ENCODE measurements at regions not wholly inside any gene's neighbourhood (a gene's known extent, or its start where the extent isn't known, plus 50 kb on each side); places are given as distances from the start of the nearest gene placed in this dataset.

DNA sequence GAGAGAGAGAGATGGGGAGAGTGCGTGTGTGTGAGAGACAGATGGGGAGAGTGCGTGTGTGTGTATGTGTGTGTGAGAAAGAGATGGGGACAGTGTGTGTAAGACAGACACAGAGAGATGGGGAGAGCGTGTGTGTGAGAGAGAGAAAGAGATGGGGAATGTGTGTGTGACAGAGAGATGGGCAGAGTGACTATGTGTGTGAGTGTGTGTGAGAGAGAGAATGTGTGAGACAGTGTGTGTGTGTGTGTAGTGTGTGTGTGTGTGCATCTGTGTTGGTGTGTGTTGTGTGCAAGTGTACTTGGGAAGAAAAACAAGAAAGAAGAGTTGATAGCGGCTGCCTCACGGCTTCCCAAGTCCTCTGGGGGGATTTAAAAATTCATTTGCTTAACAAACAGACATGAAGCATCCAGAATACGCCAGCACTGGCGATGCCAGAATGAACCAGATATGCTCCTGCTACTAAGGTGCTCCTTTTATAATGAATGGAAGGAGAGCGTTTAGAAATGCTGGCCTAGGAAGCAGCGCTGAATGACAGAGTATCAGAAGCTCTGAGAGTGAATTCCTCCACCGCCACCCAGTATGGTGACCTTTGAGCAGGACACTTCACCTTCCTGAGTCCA lies 186.1 kb upstream of the TSC22D2 start:
- H3K27me3 ChIP-seq = no peaks in the 10 kb centered on the region
- H3K9me2 ChIP-seq (replicated peaks; ENCODE audit: insufficient read depth) = no peaks in the 10 kb centered on the region
- H3K4me2 ChIP-seq = no peak overlapping the region
- H3K27ac ChIP-seq = no peak overlapping the region
- H3K4me1 ChIP-seq (ENCODE audit: insufficient read depth) = peaks cover 8% of the 10 kb centered on the region
- H4K20me1 ChIP-seq (ENCODE audit: insufficient read depth, poor library complexity, severe bottlenecking) = no peaks in the 10 kb centered on the region
- no peak overlapping the region for H2AFZ ChIP-seq
- H3K4me3 ChIP-seq = no peak overlapping the region
- no peak for DNase-seq (ENCODE audit: low spot score)
- H3K79me2 ChIP-seq = no peaks in the 10 kb centered on the region
- 88% methylated on average over 10 of the region's 10 CpGs for WGBS (ENCODE audit: low lambda C conversion rate, missing lambda C conversion rate)
- no peaks in the 10 kb centered on the region for H3K36me3 ChIP-seq (replicated peaks; ENCODE audit: insufficient read depth, low read depth)
- TF ChIP-seq EZH2 (IDR thresholded peaks at IDR 0.05; ENCODE audit: borderline replicate concordance) (no peak), EZH2phosphoT487 (IDR thresholded peaks at IDR 0.05; ENCODE audit: low read depth, severe bottlenecking, unreplicated experiment) (no peak)
- TF ChIP-seq, protein P1, sequence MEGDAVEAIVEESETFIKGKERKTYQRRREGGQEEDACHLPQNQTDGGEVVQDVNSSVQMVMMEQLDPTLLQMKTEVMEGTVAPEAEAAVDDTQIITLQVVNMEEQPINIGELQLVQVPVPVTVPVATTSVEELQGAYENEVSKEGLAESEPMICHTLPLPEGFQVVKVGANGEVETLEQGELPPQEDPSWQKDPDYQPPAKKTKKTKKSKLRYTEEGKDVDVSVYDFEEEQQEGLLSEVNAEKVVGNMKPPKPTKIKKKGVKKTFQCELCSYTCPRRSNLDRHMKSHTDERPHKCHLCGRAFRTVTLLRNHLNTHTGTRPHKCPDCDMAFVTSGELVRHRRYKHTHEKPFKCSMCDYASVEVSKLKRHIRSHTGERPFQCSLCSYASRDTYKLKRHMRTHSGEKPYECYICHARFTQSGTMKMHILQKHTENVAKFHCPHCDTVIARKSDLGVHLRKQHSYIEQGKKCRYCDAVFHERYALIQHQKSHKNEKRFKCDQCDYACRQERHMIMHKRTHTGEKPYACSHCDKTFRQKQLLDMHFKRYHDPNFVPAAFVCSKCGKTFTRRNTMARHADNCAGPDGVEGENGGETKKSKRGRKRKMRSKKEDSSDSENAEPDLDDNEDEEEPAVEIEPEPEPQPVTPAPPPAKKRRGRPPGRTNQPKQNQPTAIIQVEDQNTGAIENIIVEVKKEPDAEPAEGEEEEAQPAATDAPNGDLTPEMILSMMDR (IDR thresholded peaks at IDR 0.05; ENCODE audit: poor library complexity) = no peak
- no peaks in the 10 kb centered on the region for H3K9me3 ChIP-seq (ENCODE audit: low read depth)

DNA sequence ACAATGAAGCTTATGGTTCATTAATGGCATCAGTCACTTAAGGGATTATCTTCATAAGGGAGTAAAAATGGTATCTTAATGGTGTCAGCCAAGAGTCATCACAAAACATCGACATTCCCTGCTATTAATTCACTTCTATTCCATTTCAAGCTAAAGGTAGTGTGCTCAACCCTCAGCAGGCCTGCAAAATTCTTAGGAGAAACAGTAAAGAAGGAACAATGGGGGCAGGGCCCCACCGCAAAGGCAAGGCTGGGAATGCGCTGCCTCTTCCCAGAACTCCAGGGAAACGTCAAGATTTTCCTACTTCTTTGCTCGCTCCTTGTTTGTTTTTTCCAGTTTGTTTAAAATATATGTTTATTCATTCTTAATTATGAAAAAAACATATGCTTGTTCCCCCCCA lies 187.3 kb upstream of the TSC22D2 start:
- Histone ChIP-seq H3K27ac (peak overlapping the region; percentile 8), H3K36me3 (replicated peaks; ENCODE audit: insufficient read depth, low read depth) (no peaks in the 10 kb centered on the region), H3K4me3 (peak overlapping the region; percentile 36), H3K27me3 (no peaks in the 10 kb centered on the region), H3K4me1 (ENCODE audit: insufficient read depth) (peaks cover 12% of the 10 kb centered on the region), H4K20me1 (ENCODE audit: insufficient read depth, poor library complexity, severe bottlenecking) (no peaks in the 10 kb centered on the region), H3K9me3 (ENCODE audit: low read depth) (no peaks in the 10 kb centered on the region), H3K4me2 (peak overlapping the region; percentile 89), H3K79me2 (no peaks in the 10 kb centered on the region), H2AFZ (peak overlapping the region; percentile 69), H3K9me2 (replicated peaks; ENCODE audit: insufficient read depth) (no peaks in the 10 kb centered on the region)
- DNase-seq (ENCODE audit: low spot score) = peak; percentile 31
- TF ChIP-seq EZH2phosphoT487 (IDR thresholded peaks at IDR 0.05; ENCODE audit: low read depth, severe bottlenecking, unreplicated experiment) (no peak), EZH2 (IDR thresholded peaks at IDR 0.05; ENCODE audit: borderline replicate concordance) (no peak)
- TF ChIP-seq, protein P1 (IDR thresholded peaks at IDR 0.05; ENCODE audit: poor library complexity) = no peak
- 19% methylated on average over 5 of the region's 5 CpGs for WGBS (ENCODE audit: low lambda C conversion rate, missing lambda C conversion rate)

DNA sequence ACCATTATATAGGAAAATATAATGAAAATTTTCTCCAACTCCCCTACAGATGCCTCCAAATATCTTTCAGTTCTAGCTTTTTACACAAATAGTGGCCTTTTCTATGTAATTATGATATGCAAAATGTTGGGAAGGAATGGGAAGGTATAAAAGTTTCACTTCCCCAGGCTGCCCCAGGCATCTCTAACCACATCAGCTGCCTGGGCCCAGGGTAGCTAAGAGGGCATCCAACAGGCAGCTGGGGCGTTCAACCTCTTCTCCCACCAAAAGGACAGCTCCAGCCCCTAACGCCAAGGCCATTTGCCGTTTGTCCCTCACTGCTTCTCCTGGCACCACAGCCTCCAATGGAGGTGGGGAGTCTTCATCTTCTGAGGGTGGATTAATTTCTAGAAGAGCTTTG lies 188.1 kb upstream of the TSC22D2 start:
- Histone ChIP-seq H3K27ac (peak overlapping the region; percentile 8), H3K36me3 (replicated peaks; ENCODE audit: insufficient read depth, low read depth) (no peaks in the 10 kb centered on the region), H3K4me1 (ENCODE audit: insufficient read depth) (peaks cover 16% of the 10 kb centered on the region), H3K9me2 (replicated peaks; ENCODE audit: insufficient read depth) (no peaks in the 10 kb centered on the region), H3K9me3 (ENCODE audit: low read depth) (no peaks in the 10 kb centered on the region), H2AFZ (no peak overlapping the region), H3K4me2 (no peak overlapping the region), H3K79me2 (no peaks in the 10 kb centered on the region), H3K4me3 (no peak overlapping the region), H4K20me1 (ENCODE audit: insufficient read depth, poor library complexity, severe bottlenecking) (no peaks in the 10 kb centered on the region), H3K27me3 (no peaks in the 10 kb centered on the region)
- DNase-seq (ENCODE audit: low spot score) = no peak
- no peak for TF ChIP-seq EZH2phosphoT487 (IDR thresholded peaks at IDR 0.05; ENCODE audit: low read depth, severe bottlenecking, unreplicated experiment)
- 94% methylated on average over 3 of the region's 3 CpGs for WGBS (ENCODE audit: low lambda C conversion rate, missing lambda C conversion rate)

DNA sequence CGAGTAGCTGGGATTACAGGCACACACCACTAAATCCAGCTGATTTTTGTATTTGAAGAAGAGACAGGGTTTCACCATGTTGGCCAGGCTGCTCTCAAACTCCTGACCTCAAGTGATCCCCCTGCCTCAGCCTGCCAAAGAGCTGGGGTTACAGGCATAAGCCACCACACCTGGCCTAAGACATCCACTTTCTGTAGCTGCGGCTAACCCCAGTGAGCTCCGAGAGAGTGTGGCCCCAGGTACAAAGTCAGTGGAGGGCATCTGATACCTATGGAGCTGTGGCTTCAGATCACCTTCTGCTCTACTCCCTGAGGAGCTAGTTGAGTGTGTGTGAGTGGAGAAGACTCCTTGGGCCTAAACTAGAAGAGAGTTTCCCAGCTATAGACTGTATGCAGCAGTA lies 189.3 kb upstream of the TSC22D2 start:
- no peaks in the 10 kb centered on the region for H4K20me1 ChIP-seq (ENCODE audit: insufficient read depth, poor library complexity, severe bottlenecking)
- peaks cover 16% of the 10 kb centered on the region for H3K4me1 ChIP-seq (ENCODE audit: insufficient read depth)
- no peaks in the 10 kb centered on the region for H3K9me3 ChIP-seq (ENCODE audit: low read depth)
- H2AFZ ChIP-seq = no peak overlapping the region
- H3K36me3 ChIP-seq (replicated peaks; ENCODE audit: insufficient read depth, low read depth) = no peaks in the 10 kb centered on the region
- 96% methylated on average over 3 of the region's 3 CpGs for WGBS (ENCODE audit: low lambda C conversion rate, missing lambda C conversion rate)
- no peak overlapping the region for H3K4me2 ChIP-seq
- H3K27ac ChIP-seq = no peak overlapping the region
- no peak for TF ChIP-seq EZH2 (IDR thresholded peaks at IDR 0.05; ENCODE audit: borderline replicate concordance)
- no peak for TF ChIP-seq EZH2phosphoT487 (IDR thresholded peaks at IDR 0.05; ENCODE audit: low read depth, severe bottlenecking, unreplicated experiment)
- TF ChIP-seq, protein P1 (IDR thresholded peaks at IDR 0.05; ENCODE audit: poor library complexity) = no peak
- no peaks in the 10 kb centered on the region for H3K79me2 ChIP-seq
- H3K27me3 ChIP-seq = no peaks in the 10 kb centered on the region
- no peaks in the 10 kb centered on the region for H3K9me2 ChIP-seq (replicated peaks; ENCODE audit: insufficient read depth)
- no peak for DNase-seq (ENCODE audit: low spot score)
- H3K4me3 ChIP-seq = no peak overlapping the region

Data from hepatocyte (in vitro differentiated cells).